ENCODE measurements at regions not wholly inside any gene's neighbourhood (a gene's known extent, or its start where the extent isn't known, plus 50 kb on each side); places are given as distances from the start of the nearest gene placed in this dataset.

DNA sequence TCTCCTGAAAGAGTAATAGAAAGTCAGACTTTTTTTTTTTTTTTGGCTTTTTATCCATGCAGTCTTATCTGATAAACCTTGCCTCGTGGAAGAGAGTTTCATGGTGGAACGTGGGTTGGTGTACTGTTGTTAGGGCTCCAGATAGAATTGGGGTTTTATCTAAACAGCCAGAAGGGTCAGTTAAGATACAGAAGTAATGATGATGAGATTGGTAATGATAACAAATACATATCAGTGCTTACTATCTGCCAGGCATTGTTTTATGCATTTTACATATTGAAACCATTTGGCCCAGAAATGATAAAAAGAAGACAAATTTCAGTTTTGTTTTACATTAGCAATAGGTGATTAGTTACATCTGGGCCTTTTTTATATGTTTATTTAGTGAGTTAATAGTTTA lies 372.8 kb upstream of the PRICKLE1 start:
- H3K36me3 ChIP-seq = no peaks in the 10 kb centered on the region
- no peak overlapping the region for H3K4me3 ChIP-seq
- no peaks in the 10 kb centered on the region for H3K27me3 ChIP-seq
- no peak overlapping the region for H3K27ac ChIP-seq
- no peaks in the 10 kb centered on the region for H3K4me1 ChIP-seq
- no peaks in the 10 kb centered on the region for H3K9me3 ChIP-seq
- no peak for TF ChIP-seq POLR2A (IDR thresholded peaks at IDR 0.05)
- TF ChIP-seq, protein P1, sequence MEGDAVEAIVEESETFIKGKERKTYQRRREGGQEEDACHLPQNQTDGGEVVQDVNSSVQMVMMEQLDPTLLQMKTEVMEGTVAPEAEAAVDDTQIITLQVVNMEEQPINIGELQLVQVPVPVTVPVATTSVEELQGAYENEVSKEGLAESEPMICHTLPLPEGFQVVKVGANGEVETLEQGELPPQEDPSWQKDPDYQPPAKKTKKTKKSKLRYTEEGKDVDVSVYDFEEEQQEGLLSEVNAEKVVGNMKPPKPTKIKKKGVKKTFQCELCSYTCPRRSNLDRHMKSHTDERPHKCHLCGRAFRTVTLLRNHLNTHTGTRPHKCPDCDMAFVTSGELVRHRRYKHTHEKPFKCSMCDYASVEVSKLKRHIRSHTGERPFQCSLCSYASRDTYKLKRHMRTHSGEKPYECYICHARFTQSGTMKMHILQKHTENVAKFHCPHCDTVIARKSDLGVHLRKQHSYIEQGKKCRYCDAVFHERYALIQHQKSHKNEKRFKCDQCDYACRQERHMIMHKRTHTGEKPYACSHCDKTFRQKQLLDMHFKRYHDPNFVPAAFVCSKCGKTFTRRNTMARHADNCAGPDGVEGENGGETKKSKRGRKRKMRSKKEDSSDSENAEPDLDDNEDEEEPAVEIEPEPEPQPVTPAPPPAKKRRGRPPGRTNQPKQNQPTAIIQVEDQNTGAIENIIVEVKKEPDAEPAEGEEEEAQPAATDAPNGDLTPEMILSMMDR (IDR thresholded peaks at IDR 0.05) = no peak
- no peak for DNase-seq

DNA sequence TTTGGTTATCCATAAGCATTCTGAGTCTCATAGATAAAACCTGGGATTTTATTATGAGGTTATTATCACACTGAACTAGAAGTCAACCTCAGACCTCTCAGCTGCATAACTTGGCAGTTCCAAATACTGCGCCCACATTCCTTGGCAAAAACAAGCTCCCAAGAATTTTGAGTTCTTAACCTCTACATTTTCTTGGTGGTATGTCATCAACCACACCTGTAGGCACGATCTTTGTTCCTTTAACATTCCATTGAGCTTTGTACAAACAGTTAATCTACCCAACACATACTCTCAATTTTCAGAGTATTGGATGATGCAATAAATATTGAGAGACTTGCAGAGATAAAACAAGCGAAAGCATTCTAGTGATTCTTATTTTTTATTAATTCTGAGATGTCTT lies 371.8 kb upstream of the PRICKLE1 start:
- DNase-seq = no peak
- H3K4me1 ChIP-seq = no peaks in the 10 kb centered on the region
- no peaks in the 10 kb centered on the region for H3K36me3 ChIP-seq
- TF ChIP-seq POLR2A (IDR thresholded peaks at IDR 0.05) = no peak
- TF ChIP-seq, protein P1 (IDR thresholded peaks at IDR 0.05) = no peak
- no peaks in the 10 kb centered on the region for H3K9me3 ChIP-seq
- H3K27ac ChIP-seq = no peak overlapping the region
- no peaks in the 10 kb centered on the region for H3K27me3 ChIP-seq
- no peak overlapping the region for H3K4me3 ChIP-seq

DNA sequence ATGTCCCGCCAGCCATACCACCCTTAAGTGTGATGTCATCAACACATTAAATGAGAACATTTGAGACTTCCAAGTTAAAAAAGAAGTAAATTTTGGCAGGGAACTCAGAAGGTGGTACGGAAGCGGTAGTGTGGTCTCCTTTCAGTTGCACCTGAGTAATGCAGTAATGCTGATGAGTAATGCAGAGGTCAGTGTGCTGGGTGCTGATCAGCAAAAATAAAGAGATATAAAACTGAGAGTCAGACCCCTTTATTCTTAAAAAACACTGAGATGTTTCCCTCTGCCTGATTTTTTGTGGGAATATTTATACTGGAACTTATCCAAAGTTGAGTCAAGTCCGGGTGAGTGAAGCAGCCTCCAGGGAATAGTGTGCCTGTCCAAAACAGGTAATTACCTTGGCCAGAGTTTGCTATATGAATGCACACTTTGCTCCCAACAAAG lies 370.6 kb upstream of the PRICKLE1 start:
- Histone ChIP-seq H3K36me3 (no peaks in the 10 kb centered on the region), H3K27ac (no peak overlapping the region), H3K4me1 (no peaks in the 10 kb centered on the region), H3K4me3 (no peak overlapping the region), H3K27me3 (no peaks in the 10 kb centered on the region), H3K9me3 (no peaks in the 10 kb centered on the region)
- no peak for TF ChIP-seq POLR2A (IDR thresholded peaks at IDR 0.05)
- TF ChIP-seq, protein P1 (IDR thresholded peaks at IDR 0.05) = no peak
- DNase-seq = no peak

DNA sequence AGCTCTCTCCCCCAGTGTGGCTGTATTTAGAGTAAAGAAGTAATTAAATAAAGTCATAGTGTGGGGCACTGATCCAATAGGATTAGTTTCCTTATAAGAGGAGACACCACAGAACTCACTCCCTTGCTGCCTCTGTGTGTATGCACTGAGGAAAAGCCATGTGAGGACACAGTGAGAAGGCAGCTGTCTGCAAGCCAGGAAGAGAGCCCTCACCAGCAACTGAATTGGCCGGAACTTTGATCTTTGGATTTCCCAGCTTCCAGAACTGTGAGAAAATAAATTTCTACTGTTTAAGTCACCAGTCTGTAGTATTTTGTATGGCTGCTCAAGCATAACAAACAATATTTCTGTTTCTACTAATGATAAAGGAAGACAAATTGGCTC lies 368.7 kb upstream of the PRICKLE1 start:
- Histone ChIP-seq H3K36me3 (no peaks in the 10 kb centered on the region), H3K27ac (no peak overlapping the region), H3K4me3 (no peak overlapping the region), H3K9me3 (no peaks in the 10 kb centered on the region), H3K27me3 (no peaks in the 10 kb centered on the region), H3K4me1 (no peaks in the 10 kb centered on the region)
- no peak for DNase-seq
- TF ChIP-seq, protein P1 (IDR thresholded peaks at IDR 0.05) = no peak
- TF ChIP-seq POLR2A (IDR thresholded peaks at IDR 0.05) = no peak

DNA sequence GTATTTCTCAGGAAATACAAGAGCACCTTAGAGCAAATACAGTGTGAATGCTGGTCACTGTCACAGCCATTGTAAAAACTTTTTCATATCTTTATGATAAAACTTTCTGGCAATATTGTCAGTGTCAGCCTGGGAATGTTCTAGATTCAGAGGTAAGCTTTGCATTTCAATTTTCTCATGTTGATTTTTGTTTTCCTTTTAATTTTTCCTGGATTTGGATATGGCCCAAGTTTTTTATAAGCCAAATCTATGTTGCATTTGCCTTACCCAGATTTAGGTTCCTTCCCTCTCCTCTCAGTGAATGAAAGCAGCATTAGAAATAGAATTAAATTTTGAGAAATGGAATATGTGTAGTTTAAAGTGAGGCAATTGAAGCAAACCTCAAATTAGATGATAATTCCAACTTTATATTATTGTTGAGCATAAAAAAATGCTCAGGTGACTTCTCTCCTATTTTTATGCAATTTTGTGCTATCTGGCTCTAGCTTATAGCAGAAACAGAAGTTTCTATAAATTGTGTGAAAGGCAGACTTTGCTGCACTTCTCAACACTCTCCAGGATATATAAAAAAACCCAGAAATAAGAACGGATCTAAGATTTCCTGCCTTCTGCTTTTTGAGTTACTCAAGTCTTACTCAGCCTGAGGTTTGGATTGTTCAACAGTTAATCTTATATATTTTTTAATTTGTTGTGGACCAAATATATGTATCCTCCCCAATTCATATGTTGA lies 368.2 kb upstream of the PRICKLE1 start:
- Histone ChIP-seq H3K9me3 (no peaks in the 10 kb centered on the region), H3K27ac (no peak overlapping the region), H3K4me1 (no peaks in the 10 kb centered on the region), H3K4me3 (no peak overlapping the region), H3K27me3 (no peaks in the 10 kb centered on the region), H3K36me3 (no peaks in the 10 kb centered on the region)
- no peak for DNase-seq
- TF ChIP-seq, protein P1 (IDR thresholded peaks at IDR 0.05) = no peak
- no peak for TF ChIP-seq POLR2A (IDR thresholded peaks at IDR 0.05)

All from Peyer's patch (tissue), 4 donors.